ENCODE measurements at regions not wholly inside any gene's neighbourhood (a gene's known extent, or its start where the extent isn't known, plus 50 kb on each side); places are given as distances from the start of the nearest gene placed in this dataset.
A peak's percentile ranks its signal among the peaks of the same experiment; 100 is the strongest.

DNA sequence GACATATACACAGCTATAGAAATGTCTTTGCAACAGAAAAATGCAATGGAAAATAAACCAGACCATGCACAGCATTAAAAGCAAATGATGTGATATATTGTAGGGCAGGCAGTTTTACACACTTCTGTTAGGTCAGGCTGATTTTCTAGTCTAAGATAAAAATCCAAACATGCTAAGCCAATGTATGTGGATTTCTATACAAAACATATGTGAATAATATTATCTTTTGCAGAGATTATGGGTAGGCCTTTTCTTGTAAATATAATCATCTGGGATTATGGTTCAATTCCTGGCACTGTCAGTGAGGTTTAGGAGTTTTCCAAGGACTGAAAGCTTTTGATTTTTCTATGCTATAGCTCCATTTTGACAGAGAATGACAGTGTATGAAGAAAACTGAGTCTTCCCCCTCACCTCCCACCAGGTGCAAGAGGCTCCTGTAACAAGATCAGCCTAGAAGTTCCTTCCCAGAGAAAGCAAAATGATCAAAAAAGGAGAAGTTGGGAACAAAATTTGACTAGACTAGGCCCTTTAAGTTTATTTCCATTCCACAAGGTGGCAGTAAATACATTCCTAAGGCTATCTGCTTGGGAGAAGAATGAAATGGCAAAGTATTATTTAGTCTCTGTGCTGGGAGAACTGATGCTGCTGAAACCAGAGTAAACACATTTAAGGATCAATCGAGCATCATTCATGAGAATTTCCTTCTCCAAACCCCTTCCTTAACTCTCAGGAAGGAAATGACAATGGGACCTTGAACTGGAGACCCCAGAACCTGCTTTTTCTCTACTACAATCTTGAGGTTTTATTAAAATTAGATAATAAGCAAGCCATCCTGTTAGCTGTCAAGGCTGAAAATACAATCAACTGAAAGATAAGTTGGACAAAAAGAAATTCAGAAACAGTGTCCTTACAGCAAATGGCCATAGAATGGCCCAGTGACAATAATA lies 133.0 kb upstream of the TUT7 start:
- no peak overlapping the region for H3K4me2 ChIP-seq (ENCODE audit: low read depth, low read length, poor library complexity, severe bottlenecking)
- H3K9ac ChIP-seq (ENCODE audit: low read depth, low read length, poor library complexity, severe bottlenecking): no peak overlapping the region
- H3K4me3 ChIP-seq (ENCODE audit: low read length, poor library complexity, severe bottlenecking): no peak overlapping the region
- H3K9me3 ChIP-seq (ENCODE audit: insufficient read depth, low read depth, low read length): no peaks in the 10 kb centered on the region
- H3K4me1 ChIP-seq (ENCODE audit: insufficient read depth, low read length, poor library complexity, severe bottlenecking): no peaks in the 10 kb centered on the region
- no peaks in the 10 kb centered on the region for H3K9me2 ChIP-seq (replicated peaks; ENCODE audit: low read depth, low read length)
- no peaks in the 10 kb centered on the region for H3K36me3 ChIP-seq (ENCODE audit: insufficient read depth, low read length)
- H3K27me3 ChIP-seq (ENCODE audit: insufficient read depth, low read length, poor library complexity, severe bottlenecking): no peaks in the 10 kb centered on the region
- no peaks in the 10 kb centered on the region for H4K20me1 ChIP-seq (ENCODE audit: insufficient read depth, low read length, poor library complexity, severe bottlenecking)
- no peaks in the 10 kb centered on the region for H3K79me2 ChIP-seq (ENCODE audit: insufficient read depth, low read length)
- H2AFZ ChIP-seq (ENCODE audit: low read length): no peak overlapping the region
- no peak for TF ChIP-seq EZH2phosphoT487 (IDR thresholded peaks at IDR 0.05; ENCODE audit: borderline replicate concordance)
- TF ChIP-seq, protein P1, sequence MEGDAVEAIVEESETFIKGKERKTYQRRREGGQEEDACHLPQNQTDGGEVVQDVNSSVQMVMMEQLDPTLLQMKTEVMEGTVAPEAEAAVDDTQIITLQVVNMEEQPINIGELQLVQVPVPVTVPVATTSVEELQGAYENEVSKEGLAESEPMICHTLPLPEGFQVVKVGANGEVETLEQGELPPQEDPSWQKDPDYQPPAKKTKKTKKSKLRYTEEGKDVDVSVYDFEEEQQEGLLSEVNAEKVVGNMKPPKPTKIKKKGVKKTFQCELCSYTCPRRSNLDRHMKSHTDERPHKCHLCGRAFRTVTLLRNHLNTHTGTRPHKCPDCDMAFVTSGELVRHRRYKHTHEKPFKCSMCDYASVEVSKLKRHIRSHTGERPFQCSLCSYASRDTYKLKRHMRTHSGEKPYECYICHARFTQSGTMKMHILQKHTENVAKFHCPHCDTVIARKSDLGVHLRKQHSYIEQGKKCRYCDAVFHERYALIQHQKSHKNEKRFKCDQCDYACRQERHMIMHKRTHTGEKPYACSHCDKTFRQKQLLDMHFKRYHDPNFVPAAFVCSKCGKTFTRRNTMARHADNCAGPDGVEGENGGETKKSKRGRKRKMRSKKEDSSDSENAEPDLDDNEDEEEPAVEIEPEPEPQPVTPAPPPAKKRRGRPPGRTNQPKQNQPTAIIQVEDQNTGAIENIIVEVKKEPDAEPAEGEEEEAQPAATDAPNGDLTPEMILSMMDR (conservative IDR thresholded peaks at IDR 0.05; ENCODE audit: low read length): peak; percentile 69
- no peaks in the 10 kb centered on the region for H3F3A ChIP-seq (ENCODE audit: low read depth)

DNA sequence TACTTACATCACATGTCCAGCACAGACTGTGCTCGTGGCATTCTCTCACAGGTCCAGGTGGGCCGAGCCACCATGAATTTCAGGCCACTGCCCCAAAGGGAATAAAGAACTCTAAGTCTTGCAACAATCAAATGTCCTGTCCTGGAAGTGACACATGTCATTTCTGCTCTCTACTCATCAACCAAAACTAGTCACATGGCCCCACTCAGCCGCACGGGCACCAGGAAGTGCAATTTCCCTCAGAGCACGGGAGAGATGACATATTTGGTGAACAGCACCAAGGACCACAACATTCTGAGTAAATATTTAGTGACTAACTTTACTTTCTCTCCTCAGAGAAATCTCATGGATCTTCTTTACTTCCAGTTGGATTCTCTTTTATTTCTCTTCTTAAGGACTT lies 131.1 kb upstream of the TUT7 start:
- Histone ChIP-seq H3K9me3 (ENCODE audit: insufficient read depth, low read depth, low read length) (0 out of 2 replicates have a peak, but pooled peaks cover 3% of the 10 kb centered on the region), H3K4me2 (ENCODE audit: low read depth, low read length, poor library complexity, severe bottlenecking) (no peak overlapping the region), H3K9me2 (replicated peaks; ENCODE audit: low read depth, low read length) (no peaks in the 10 kb centered on the region; the same call in 1 of the 2 replicates), H3K4me3 (ENCODE audit: low read length, poor library complexity, severe bottlenecking) (no peak overlapping the region), H3F3A (ENCODE audit: low read depth) (no peaks in the 10 kb centered on the region), H3K79me2 (ENCODE audit: insufficient read depth, low read length) (no peaks in the 10 kb centered on the region), H3K4me1 (ENCODE audit: insufficient read depth, low read length, poor library complexity, severe bottlenecking) (no peaks in the 10 kb centered on the region), H3K27me3 (ENCODE audit: insufficient read depth, low read length, poor library complexity, severe bottlenecking) (no peaks in the 10 kb centered on the region), H3K9ac (ENCODE audit: low read depth, low read length, poor library complexity, severe bottlenecking) (no peak overlapping the region), H3K36me3 (ENCODE audit: insufficient read depth, low read length) (no peaks in the 10 kb centered on the region), H2AFZ (ENCODE audit: low read length) (peak overlapping the region; percentile 69; the same call in 1 of the 2 replicates), H4K20me1 (ENCODE audit: insufficient read depth, low read length, poor library complexity, severe bottlenecking) (no peaks in the 10 kb centered on the region)
- TF ChIP-seq, protein P1 (conservative IDR thresholded peaks at IDR 0.05; ENCODE audit: low read length): no peak
- no peak for TF ChIP-seq EZH2phosphoT487 (IDR thresholded peaks at IDR 0.05; ENCODE audit: borderline replicate concordance)

DNA sequence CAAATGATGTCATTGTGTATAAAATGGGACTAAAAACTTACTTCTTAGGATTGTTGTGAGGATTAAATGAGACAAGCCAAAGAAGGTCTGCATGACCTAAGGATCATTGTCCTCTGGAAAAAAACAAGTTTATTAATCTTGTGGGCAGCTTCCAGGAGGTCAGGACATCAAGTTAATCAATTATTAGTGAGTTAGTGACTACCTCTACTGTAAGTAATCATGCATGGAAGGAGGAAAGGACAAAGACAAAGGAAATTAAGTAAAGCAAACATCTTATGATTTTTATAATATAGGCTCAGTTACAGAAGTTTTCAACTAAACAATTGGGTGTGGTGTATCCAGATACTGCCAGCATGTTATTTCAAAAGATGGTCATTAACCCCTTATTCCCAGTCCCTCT lies 129.3 kb upstream of the TUT7 start:
- Histone ChIP-seq H4K20me1 (ENCODE audit: insufficient read depth, low read length, poor library complexity, severe bottlenecking) (no peaks in the 10 kb centered on the region), H3K27me3 (ENCODE audit: insufficient read depth, low read length, poor library complexity, severe bottlenecking) (no peaks in the 10 kb centered on the region), H3K4me3 (ENCODE audit: low read length, poor library complexity, severe bottlenecking) (no peak overlapping the region), H3K9me2 (replicated peaks; ENCODE audit: low read depth, low read length) (no peaks in the 10 kb centered on the region; the same call in 1 of the 2 replicates), H3K79me2 (ENCODE audit: insufficient read depth, low read length) (no peaks in the 10 kb centered on the region), H3K9ac (ENCODE audit: low read depth, low read length, poor library complexity, severe bottlenecking) (no peak overlapping the region), H3K4me1 (ENCODE audit: insufficient read depth, low read length, poor library complexity, severe bottlenecking) (no peaks in the 10 kb centered on the region), H2AFZ (ENCODE audit: low read length) (no peak overlapping the region), H3F3A (ENCODE audit: low read depth) (no peaks in the 10 kb centered on the region), H3K9me3 (ENCODE audit: insufficient read depth, low read depth, low read length) (0 out of 2 replicates have a peak, but pooled peaks cover 3% of the 10 kb centered on the region), H3K36me3 (ENCODE audit: insufficient read depth, low read length) (no peaks in the 10 kb centered on the region), H3K4me2 (ENCODE audit: low read depth, low read length, poor library complexity, severe bottlenecking) (no peak overlapping the region)
- TF ChIP-seq, protein P1 (conservative IDR thresholded peaks at IDR 0.05; ENCODE audit: low read length): no peak
- no peak for TF ChIP-seq EZH2phosphoT487 (IDR thresholded peaks at IDR 0.05; ENCODE audit: borderline replicate concordance)

Measured in Loucy (cell line).